H1 (cell line): ENCODE measurements at regions not wholly inside any gene's neighbourhood (a gene's known extent, or its start where the extent isn't known, plus 50 kb on each side); places are given as distances from the start of the nearest gene placed in this dataset.

Source experiments
- BRCA1 ChIP-seq: IDR thresholded peaks from 2 replicates; pipeline ENCODE4 v1.6.1; 2012; ENCODE audit warnings: low read depth, low read length, improper control_type of control experiment
- CHD2 ChIP-seq: IDR thresholded peaks from 2 replicates; pipeline ENCODE4 v1.6.1; 2012; ENCODE audit warnings: low read length, improper control_type of control experiment
- EZH2 ChIP-seq: fragments of 200-600 bp; sonication (generic); IDR thresholded peaks from 2 replicates; pipeline ENCODE4 v1.7.1; 2012; ENCODE audit warnings: low read depth, mild to moderate bottlenecking, moderate library complexity, low read length, inconsistent platforms; ENCODE audit not compliant: severe bottlenecking
- KDM4A ChIP-seq: IDR thresholded peaks from one replicate; pipeline ENCODE4 v1.7.1; 2012; ENCODE audit warnings: low read depth, mild to moderate bottlenecking, moderate library complexity, low read length, inconsistent platforms; ENCODE audit not compliant: severe bottlenecking
- NANOG ChIP-seq: IDR thresholded peaks from 2 replicates; pipeline ENCODE4 v1.6.1; 2011; ENCODE audit warnings: low read length, low read depth, mild to moderate bottlenecking, inconsistent platforms; ENCODE audit not compliant: insufficient read depth, poor library complexity, severe bottlenecking
- NRF1 ChIP-seq: IDR thresholded peaks from 2 replicates; pipeline ENCODE4 v1.6.1; 2011; ENCODE audit warnings: mild to moderate bottlenecking, low read depth, low read length, improper control_type of control experiment
- POU5F1 ChIP-seq: IDR thresholded peaks from 2 replicates; pipeline ENCODE4 v1.6.1; 2011; ENCODE audit warnings: low read depth, mild to moderate bottlenecking, low read length, moderate library complexity
- SAP30 ChIP-seq: fragments of 300-600 bp; sonication (generic); IDR thresholded peaks from 2 replicates; pipeline ENCODE4 v1.7.1; 2012; ENCODE audit warnings: low read length, moderate library complexity, mild to moderate bottlenecking, inconsistent platforms; ENCODE audit not compliant: insufficient read depth, insufficient replicate concordance
- TF ChIP-seq, protein P1 (sequence below): fragments of 300-600 bp; sonication (generic); IDR thresholded peaks from 2 replicates; pipeline ENCODE4 v1.7.1; 2012; ENCODE audit warnings: low read length, moderate library complexity, mild to moderate bottlenecking, inconsistent platforms; ENCODE audit not compliant: insufficient replicate concordance
- TF ChIP-seq, protein P2 (sequence below): IDR thresholded peaks from 2 replicates; pipeline ENCODE4 v1.6.1; 2012; ENCODE audit warnings: inconsistent platforms

DNA sequence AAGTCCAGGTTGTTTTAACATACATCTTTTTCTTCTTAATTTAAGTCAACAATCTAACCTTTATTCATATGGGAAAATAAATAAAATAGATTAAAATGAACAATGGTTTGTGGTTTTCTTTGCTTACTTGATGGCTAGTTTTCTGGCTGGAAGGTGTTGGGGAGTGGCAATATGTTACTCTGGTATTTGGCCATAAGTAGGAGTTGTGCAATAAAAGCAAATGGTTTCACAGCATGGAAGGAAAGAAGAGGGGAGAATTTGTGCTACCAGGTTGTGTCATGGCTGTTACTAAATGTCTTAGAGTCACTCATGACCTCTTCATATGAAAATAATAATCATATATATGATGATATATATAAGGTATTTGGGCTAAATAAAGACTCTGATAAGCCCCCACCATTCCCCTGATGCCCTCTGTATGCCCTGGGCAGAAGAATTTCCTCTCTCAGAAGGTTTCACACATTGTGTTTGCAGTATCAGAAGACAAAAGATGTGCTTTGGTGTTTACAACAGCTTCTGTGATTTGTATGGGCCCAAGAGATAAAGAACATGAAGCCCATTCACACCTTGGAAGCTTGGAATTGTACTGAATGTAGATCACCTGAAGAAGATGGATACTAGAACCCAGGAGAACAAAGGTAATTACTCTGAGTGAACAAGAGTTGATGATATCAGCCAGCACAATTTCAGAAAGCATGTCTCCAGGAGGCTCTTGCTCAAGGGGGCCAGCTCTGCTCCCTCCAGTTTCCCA, 160.9 kb downstream of the ALG10B start (continued):
- TF ChIP-seq, protein P1, sequence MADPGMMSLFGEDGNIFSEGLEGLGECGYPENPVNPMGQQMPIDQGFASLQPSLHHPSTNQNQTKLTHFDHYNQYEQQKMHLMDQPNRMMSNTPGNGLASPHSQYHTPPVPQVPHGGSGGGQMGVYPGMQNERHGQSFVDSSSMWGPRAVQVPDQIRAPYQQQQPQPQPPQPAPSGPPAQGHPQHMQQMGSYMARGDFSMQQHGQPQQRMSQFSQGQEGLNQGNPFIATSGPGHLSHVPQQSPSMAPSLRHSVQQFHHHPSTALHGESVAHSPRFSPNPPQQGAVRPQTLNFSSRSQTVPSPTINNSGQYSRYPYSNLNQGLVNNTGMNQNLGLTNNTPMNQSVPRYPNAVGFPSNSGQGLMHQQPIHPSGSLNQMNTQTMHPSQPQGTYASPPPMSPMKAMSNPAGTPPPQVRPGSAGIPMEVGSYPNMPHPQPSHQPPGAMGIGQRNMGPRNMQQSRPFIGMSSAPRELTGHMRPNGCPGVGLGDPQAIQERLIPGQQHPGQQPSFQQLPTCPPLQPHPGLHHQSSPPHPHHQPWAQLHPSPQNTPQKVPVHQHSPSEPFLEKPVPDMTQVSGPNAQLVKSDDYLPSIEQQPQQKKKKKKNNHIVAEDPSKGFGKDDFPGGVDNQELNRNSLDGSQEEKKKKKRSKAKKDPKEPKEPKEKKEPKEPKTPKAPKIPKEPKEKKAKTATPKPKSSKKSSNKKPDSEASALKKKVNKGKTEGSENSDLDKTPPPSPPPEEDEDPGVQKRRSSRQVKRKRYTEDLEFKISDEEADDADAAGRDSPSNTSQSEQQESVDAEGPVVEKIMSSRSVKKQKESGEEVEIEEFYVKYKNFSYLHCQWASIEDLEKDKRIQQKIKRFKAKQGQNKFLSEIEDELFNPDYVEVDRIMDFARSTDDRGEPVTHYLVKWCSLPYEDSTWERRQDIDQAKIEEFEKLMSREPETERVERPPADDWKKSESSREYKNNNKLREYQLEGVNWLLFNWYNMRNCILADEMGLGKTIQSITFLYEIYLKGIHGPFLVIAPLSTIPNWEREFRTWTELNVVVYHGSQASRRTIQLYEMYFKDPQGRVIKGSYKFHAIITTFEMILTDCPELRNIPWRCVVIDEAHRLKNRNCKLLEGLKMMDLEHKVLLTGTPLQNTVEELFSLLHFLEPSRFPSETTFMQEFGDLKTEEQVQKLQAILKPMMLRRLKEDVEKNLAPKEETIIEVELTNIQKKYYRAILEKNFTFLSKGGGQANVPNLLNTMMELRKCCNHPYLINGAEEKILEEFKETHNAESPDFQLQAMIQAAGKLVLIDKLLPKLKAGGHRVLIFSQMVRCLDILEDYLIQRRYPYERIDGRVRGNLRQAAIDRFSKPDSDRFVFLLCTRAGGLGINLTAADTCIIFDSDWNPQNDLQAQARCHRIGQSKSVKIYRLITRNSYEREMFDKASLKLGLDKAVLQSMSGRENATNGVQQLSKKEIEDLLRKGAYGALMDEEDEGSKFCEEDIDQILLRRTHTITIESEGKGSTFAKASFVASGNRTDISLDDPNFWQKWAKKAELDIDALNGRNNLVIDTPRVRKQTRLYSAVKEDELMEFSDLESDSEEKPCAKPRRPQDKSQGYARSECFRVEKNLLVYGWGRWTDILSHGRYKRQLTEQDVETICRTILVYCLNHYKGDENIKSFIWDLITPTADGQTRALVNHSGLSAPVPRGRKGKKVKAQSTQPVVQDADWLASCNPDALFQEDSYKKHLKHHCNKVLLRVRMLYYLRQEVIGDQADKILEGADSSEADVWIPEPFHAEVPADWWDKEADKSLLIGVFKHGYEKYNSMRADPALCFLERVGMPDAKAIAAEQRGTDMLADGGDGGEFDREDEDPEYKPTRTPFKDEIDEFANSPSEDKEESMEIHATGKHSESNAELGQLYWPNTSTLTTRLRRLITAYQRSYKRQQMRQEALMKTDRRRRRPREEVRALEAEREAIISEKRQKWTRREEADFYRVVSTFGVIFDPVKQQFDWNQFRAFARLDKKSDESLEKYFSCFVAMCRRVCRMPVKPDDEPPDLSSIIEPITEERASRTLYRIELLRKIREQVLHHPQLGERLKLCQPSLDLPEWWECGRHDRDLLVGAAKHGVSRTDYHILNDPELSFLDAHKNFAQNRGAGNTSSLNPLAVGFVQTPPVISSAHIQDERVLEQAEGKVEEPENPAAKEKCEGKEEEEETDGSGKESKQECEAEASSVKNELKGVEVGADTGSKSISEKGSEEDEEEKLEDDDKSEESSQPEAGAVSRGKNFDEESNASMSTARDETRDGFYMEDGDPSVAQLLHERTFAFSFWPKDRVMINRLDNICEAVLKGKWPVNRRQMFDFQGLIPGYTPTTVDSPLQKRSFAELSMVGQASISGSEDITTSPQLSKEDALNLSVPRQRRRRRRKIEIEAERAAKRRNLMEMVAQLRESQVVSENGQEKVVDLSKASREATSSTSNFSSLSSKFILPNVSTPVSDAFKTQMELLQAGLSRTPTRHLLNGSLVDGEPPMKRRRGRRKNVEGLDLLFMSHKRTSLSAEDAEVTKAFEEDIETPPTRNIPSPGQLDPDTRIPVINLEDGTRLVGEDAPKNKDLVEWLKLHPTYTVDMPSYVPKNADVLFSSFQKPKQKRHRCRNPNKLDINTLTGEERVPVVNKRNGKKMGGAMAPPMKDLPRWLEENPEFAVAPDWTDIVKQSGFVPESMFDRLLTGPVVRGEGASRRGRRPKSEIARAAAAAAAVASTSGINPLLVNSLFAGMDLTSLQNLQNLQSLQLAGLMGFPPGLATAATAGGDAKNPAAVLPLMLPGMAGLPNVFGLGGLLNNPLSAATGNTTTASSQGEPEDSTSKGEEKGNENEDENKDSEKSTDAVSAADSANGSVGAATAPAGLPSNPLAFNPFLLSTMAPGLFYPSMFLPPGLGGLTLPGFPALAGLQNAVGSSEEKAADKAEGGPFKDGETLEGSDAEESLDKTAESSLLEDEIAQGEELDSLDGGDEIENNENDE, result no peak
- TF ChIP-seq KDM4A, result no peak
- TF ChIP-seq CHD2, result no peak
- no peak for TF ChIP-seq BRCA1
- no peak for TF ChIP-seq NRF1
- TF ChIP-seq EZH2, result no peak
- no peak for TF ChIP-seq SAP30
- TF ChIP-seq, protein P2, sequence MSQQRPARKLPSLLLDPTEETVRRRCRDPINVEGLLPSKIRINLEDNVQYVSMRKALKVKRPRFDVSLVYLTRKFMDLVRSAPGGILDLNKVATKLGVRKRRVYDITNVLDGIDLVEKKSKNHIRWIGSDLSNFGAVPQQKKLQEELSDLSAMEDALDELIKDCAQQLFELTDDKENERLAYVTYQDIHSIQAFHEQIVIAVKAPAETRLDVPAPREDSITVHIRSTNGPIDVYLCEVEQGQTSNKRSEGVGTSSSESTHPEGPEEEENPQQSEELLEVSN, result no peak
- no peak for TF ChIP-seq NANOG
- no peak for TF ChIP-seq POU5F1
